HepG2 (cell line): ENCODE measurements at regions not wholly inside any gene's neighbourhood (a gene's known extent, or its start where the extent isn't known, plus 50 kb on each side); places are given as distances from the start of the nearest gene placed in this dataset.

Experiments
- GABPB1 ChIP-seq: IDR thresholded peaks from 2 replicates; pipeline ENCODE4 v1.6.1; 2016; ENCODE audit warnings: mild to moderate bottlenecking, missing genetic modification reagents, moderate library complexity, missing compliant biosample characterization
- POLR2G ChIP-seq: fragments of 200-400 bp; formaldehyde crosslinking; IDR thresholded peaks from 2 replicates; pipeline ENCODE4 v1.6.1; 2018; ENCODE audit warnings: mild to moderate bottlenecking, low read depth, low read length, moderate library complexity
- RBM39 ChIP-seq: fragments of 200-400 bp; formaldehyde crosslinking; IDR thresholded peaks from one replicate; pipeline ENCODE4 v1.6.1; 2018; ENCODE audit warnings: antibody characterized with exemption, mild to moderate bottlenecking, low read depth, low read length; ENCODE audit not compliant: poor library complexity, severe bottlenecking
- ZNF124 ChIP-seq: sonication (generic); formaldehyde crosslinking; IDR thresholded peaks from 2 replicates; pipeline ENCODE4 v1.4.0; 2020; ENCODE audit warnings: missing genetic modification reagents
- ZNF230 ChIP-seq: sonication (generic); formaldehyde crosslinking; IDR thresholded peaks from 2 replicates; pipeline ENCODE4 v1.4.0; 2020; ENCODE audit warnings: mild to moderate bottlenecking, missing genetic modification reagents
- TF ChIP-seq, protein P1 (sequence below), 2 experiments: fragments of 450-650 bp in 1 of 2; sonication (generic) in 1 of 2; formaldehyde crosslinking; IDR thresholded peaks; 2 replicates each; pipeline versions ENCODE4 v1.5.0 to v1.8.0; 2020 to 2022; ENCODE audit warnings: mild to moderate bottlenecking in 1 of 2, missing genetic modification reagents in 1 of 2
- TF ChIP-seq, protein P2 (sequence below): sonication (generic); formaldehyde crosslinking; IDR thresholded peaks from 2 replicates; pipeline ENCODE4 v1.5.1; 2020; ENCODE audit warnings: mild to moderate bottlenecking, moderate library complexity, missing genetic modification reagents
- TF ChIP-seq, protein P3 (sequence below): sonication (generic); formaldehyde crosslinking; IDR thresholded peaks from 2 replicates; pipeline ENCODE4 v1.4.0; 2020; ENCODE audit warnings: missing genetic modification reagents
- TF ChIP-seq, protein P4 (sequence below): sonication (generic); formaldehyde crosslinking; IDR thresholded peaks from 2 replicates; pipeline ENCODE4 v1.9.0; 2022; ENCODE audit warnings: missing genetic modification reagents, mild to moderate bottlenecking, borderline replicate concordance
- TF ChIP-seq, protein P5 (sequence below): sonication (generic); formaldehyde crosslinking; IDR thresholded peaks from 2 replicates; pipeline ENCODE4 v1.5.1; 2020; ENCODE audit warnings: mild to moderate bottlenecking, missing genetic modification reagents, moderate library complexity

DNA sequence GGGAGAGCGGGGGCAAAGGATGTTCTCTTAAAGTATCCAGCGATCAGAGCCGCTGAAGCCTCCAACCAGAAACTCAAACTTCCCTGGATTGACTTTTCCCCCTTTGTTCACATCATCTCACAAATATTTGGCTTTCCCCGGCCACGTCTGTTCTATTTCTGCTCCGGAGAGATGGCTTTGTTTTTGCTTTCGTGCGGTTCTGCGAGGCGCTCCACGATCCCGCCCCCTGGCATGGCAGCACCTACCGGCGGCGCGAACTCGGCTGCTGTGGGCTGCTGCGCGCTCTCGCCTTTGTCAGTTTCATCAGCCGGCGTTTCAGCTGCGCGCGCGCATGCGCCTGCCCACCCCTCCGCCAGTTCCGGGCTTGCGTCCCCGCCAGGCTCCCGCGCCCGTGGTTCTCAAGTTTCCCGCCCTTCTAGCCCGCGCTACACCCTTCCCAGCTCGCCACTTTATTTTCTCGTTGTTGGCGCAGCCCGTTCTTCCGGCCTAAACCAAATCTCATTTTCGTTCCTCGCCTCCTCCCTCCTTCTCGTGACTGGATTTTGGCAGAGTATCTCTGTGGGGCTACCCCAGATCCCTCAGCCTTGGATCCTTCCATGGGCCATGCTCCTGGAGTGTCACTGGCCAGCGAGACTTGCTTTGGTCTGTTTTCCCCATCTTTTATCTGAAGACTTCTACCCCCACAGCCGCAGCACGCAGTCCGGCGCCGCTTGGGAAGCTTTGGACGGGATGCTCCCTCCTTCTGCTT is 98.0 kb downstream of the INSIG2 start (continued):
- TF ChIP-seq, protein P1, sequence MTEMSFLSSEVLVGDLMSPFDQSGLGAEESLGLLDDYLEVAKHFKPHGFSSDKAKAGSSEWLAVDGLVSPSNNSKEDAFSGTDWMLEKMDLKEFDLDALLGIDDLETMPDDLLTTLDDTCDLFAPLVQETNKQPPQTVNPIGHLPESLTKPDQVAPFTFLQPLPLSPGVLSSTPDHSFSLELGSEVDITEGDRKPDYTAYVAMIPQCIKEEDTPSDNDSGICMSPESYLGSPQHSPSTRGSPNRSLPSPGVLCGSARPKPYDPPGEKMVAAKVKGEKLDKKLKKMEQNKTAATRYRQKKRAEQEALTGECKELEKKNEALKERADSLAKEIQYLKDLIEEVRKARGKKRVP (CRISPR knock-in tag; IDR thresholded peaks at IDR 0.05): peak in 1 of 2 experiments; percentile 75; a peak in 2 of 4 replicates
- TF ChIP-seq, protein P2, sequence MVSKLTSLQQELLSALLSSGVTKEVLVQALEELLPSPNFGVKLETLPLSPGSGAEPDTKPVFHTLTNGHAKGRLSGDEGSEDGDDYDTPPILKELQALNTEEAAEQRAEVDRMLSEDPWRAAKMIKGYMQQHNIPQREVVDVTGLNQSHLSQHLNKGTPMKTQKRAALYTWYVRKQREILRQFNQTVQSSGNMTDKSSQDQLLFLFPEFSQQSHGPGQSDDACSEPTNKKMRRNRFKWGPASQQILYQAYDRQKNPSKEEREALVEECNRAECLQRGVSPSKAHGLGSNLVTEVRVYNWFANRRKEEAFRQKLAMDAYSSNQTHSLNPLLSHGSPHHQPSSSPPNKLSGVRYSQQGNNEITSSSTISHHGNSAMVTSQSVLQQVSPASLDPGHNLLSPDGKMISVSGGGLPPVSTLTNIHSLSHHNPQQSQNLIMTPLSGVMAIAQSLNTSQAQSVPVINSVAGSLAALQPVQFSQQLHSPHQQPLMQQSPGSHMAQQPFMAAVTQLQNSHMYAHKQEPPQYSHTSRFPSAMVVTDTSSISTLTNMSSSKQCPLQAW (CRISPR knock-in tag): 0 out of 2 replicates have a peak, but pooled peaks have one; percentile 2
- TF ChIP-seq POLR2G (0 out of 2 replicates have a peak, but pooled peaks have one; percentile 35), ZNF230 (0 out of 2 replicates have a peak, but pooled peaks have one; percentile 40), RBM39 (peak; percentile 72), ZNF124 (CRISPR knock-in tag) (no peak), GABPB1 (peak; percentile 48; the same call in 1 of the 2 replicates)
- TF ChIP-seq, protein P3, sequence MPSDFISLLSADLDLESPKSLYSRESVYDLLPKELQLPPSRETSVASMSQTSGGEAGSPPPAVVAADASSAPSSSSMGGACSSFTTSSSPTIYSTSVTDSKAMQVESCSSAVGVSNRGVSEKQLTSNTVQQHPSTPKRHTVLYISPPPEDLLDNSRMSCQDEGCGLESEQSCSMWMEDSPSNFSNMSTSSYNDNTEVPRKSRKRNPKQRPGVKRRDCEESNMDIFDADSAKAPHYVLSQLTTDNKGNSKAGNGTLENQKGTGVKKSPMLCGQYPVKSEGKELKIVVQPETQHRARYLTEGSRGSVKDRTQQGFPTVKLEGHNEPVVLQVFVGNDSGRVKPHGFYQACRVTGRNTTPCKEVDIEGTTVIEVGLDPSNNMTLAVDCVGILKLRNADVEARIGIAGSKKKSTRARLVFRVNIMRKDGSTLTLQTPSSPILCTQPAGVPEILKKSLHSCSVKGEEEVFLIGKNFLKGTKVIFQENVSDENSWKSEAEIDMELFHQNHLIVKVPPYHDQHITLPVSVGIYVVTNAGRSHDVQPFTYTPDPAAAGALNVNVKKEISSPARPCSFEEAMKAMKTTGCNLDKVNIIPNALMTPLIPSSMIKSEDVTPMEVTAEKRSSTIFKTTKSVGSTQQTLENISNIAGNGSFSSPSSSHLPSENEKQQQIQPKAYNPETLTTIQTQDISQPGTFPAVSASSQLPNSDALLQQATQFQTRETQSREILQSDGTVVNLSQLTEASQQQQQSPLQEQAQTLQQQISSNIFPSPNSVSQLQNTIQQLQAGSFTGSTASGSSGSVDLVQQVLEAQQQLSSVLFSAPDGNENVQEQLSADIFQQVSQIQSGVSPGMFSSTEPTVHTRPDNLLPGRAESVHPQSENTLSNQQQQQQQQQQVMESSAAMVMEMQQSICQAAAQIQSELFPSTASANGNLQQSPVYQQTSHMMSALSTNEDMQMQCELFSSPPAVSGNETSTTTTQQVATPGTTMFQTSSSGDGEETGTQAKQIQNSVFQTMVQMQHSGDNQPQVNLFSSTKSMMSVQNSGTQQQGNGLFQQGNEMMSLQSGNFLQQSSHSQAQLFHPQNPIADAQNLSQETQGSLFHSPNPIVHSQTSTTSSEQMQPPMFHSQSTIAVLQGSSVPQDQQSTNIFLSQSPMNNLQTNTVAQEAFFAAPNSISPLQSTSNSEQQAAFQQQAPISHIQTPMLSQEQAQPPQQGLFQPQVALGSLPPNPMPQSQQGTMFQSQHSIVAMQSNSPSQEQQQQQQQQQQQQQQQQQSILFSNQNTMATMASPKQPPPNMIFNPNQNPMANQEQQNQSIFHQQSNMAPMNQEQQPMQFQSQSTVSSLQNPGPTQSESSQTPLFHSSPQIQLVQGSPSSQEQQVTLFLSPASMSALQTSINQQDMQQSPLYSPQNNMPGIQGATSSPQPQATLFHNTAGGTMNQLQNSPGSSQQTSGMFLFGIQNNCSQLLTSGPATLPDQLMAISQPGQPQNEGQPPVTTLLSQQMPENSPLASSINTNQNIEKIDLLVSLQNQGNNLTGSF: 0 out of 2 replicates have a peak, but pooled peaks have one; percentile 25
- TF ChIP-seq, protein P4, sequence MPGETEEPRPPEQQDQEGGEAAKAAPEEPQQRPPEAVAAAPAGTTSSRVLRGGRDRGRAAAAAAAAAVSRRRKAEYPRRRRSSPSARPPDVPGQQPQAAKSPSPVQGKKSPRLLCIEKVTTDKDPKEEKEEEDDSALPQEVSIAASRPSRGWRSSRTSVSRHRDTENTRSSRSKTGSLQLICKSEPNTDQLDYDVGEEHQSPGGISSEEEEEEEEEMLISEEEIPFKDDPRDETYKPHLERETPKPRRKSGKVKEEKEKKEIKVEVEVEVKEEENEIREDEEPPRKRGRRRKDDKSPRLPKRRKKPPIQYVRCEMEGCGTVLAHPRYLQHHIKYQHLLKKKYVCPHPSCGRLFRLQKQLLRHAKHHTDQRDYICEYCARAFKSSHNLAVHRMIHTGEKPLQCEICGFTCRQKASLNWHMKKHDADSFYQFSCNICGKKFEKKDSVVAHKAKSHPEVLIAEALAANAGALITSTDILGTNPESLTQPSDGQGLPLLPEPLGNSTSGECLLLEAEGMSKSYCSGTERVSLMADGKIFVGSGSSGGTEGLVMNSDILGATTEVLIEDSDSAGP (CRISPR knock-in tag): peak; percentile 31; the same call in 1 of the 2 replicates
- TF ChIP-seq, protein P5, sequence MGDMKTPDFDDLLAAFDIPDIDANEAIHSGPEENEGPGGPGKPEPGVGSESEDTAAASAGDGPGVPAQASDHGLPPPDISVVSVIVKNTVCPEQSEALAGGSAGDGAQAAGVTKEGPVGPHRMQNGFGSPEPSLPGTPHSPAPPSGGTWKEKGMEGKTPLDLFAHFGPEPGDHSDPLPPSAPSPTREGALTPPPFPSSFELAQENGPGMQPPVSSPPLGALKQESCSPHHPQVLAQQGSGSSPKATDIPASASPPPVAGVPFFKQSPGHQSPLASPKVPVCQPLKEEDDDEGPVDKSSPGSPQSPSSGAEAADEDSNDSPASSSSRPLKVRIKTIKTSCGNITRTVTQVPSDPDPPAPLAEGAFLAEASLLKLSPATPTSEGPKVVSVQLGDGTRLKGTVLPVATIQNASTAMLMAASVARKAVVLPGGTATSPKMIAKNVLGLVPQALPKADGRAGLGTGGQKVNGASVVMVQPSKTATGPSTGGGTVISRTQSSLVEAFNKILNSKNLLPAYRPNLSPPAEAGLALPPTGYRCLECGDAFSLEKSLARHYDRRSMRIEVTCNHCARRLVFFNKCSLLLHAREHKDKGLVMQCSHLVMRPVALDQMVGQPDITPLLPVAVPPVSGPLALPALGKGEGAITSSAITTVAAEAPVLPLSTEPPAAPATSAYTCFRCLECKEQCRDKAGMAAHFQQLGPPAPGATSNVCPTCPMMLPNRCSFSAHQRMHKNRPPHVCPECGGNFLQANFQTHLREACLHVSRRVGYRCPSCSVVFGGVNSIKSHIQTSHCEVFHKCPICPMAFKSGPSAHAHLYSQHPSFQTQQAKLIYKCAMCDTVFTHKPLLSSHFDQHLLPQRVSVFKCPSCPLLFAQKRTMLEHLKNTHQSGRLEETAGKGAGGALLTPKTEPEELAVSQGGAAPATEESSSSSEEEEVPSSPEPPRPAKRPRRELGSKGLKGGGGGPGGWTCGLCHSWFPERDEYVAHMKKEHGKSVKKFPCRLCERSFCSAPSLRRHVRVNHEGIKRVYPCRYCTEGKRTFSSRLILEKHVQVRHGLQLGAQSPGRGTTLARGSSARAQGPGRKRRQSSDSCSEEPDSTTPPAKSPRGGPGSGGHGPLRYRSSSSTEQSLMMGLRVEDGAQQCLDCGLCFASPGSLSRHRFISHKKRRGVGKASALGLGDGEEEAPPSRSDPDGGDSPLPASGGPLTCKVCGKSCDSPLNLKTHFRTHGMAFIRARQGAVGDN: peak; percentile 62
